PC-3 (cell line): ENCODE measurements at regions not wholly inside any gene's neighbourhood (a gene's known extent, or its start where the extent isn't known, plus 50 kb on each side); places are given as distances from the start of the nearest gene placed in this dataset.

Experiments
- ATAC-seq: fragments of 200-7000 bp; cut with Tn5 transposase; 2 replicates; pipeline ENCODE4 v1.9.1; 2020; ENCODE audit warnings: mild to moderate bottlenecking, moderate library complexity
- BruUV-seq: library from RNA; stranded (reverse); fragments of 400-500 nt; replicated peaks from 2 replicates; lab custom pipeline; 2021; lab: Mats Ljungman, UMichigan
- CTCF ChIA-PET: fragments of 300-600 bp; sonication (Branson Sonifier 250); formaldehyde crosslinking; loops from one replicate; lab custom pipeline; 2022; ENCODE audit warnings: antibody characterized with exemption; lab: Charles Lee
- POLR2A ChIA-PET: fragments of 300-600 bp; sonication (Branson Sonifier 250); formaldehyde crosslinking; loops from one replicate; lab custom pipeline; 2022; ENCODE audit warnings: antibody characterized with exemption; ENCODE audit not compliant: unreplicated experiment; lab: Charles Lee
- DNase-seq: peaks from one replicate; pipeline ENCODE4 v3.0.0-alpha.2; 2015
- H2AFZ ChIP-seq: fragments of 300-600 bp; sonication (generic); 2 replicates; pipeline ENCODE4 v1.6.0; 2016; ENCODE audit warnings: antibody characterized with exemption, low read length
- H3F3A ChIP-seq: fragments of 300-600 bp; sonication (generic); one replicate; pipeline ENCODE4 v1.6.0; 2017; ENCODE audit warnings: antibody characterized with exemption, low read length, control low read depth, mild to moderate bottlenecking; ENCODE audit not compliant: unreplicated experiment
- H3K27ac ChIP-seq: fragments of 300-600 bp; sonication (generic); 2 replicates; pipeline ENCODE4 v1.5.1; 2016; ENCODE audit warnings: mild to moderate bottlenecking, low read length
- H3K27me3 ChIP-seq: fragments of 300-600 bp; sonication (generic); 2 replicates; pipeline ENCODE4 v1.6.1; 2016; ENCODE audit warnings: low read length, mixed read lengths
- H3K36me3 ChIP-seq: fragments of 300-600 bp; sonication (generic); 2 replicates; pipeline ENCODE4 v1.6.1; 2016; ENCODE audit warnings: low read depth, mixed run types, low read length, mixed read lengths
- H3K4me1 ChIP-seq: fragments of 300-600 bp; sonication (generic); 2 replicates; pipeline ENCODE4 v1.5.1; 2016; ENCODE audit warnings: low read length; ENCODE audit not compliant: insufficient read depth
- H3K4me2 ChIP-seq: fragments of 300-600 bp; sonication (generic); 2 replicates; pipeline ENCODE4 v1.6.0; 2016; ENCODE audit warnings: low read length
- H3K4me3 ChIP-seq: fragments of 300-600 bp; sonication (generic); 2 replicates; pipeline ENCODE4 v1.5.1; 2016; ENCODE audit warnings: mild to moderate bottlenecking, low read length, mixed read lengths
- H3K79me2 ChIP-seq: fragments of 300-600 bp; sonication (generic); 2 replicates; pipeline ENCODE4 v1.6.1; 2017; ENCODE audit warnings: low read length, mixed read lengths
- H3K9ac ChIP-seq: fragments of 300-600 bp; sonication (generic); 2 replicates; pipeline ENCODE4 v1.6.0; 2016; ENCODE audit warnings: mild to moderate bottlenecking, low read length
- H3K9me2 ChIP-seq: fragments of 300-600 bp; sonication (generic); replicated peaks from 2 replicates; pipeline ENCODE4 v1.6.1; 2016; ENCODE audit warnings: mixed run types, low read length, mixed read lengths
- H3K9me3 ChIP-seq: fragments of 300-600 bp; sonication (generic); 2 replicates; pipeline ENCODE4 v1.6.1; 2016; ENCODE audit warnings: low read length, mixed read lengths
- H4K20me1 ChIP-seq: fragments of 300-600 bp; sonication (generic); 2 replicates; pipeline ENCODE4 v1.6.1; 2016; ENCODE audit warnings: low read length, mixed read lengths
- CTCF ChIP-seq: fragments of 300-600 bp; sonication (generic); conservative IDR thresholded peaks from 2 replicates; pipeline ENCODE4 v1.5.1; 2017; ENCODE audit warnings: antibody characterized with exemption, low read depth, mild to moderate bottlenecking, low read length
- EZH2 ChIP-seq: fragments of 300-600 bp; sonication (generic); IDR thresholded peaks from one replicate; pipeline ENCODE4 v1.6.1; 2017; ENCODE audit warnings: antibody characterized with exemption, mild to moderate bottlenecking, low read length; ENCODE audit not compliant: unreplicated experiment
- EZH2phosphoT487 ChIP-seq: fragments of 300-600 bp; sonication (generic); IDR thresholded peaks from 2 replicates; pipeline ENCODE4 v1.6.1; 2018; ENCODE audit warnings: mild to moderate bottlenecking, antibody characterized with exemption, low read length, borderline replicate concordance
- intact Hi-C: fragments of 100-400 bp; cut with micrococcal nuclease; formaldehyde crosslinking; loops from 2 replicates; pipeline ENCODE4 v1.9.0; 2023

GRCh38 chr5:105158526-105158925 is 1595.9 kb upstream of the NUDT12 start:
- CTCF ChIA-PET = no interaction called here
- Histone ChIP-seq H3K79me2 (no peaks in the 10 kb centered on the region), H4K20me1 (no peaks in the 10 kb centered on the region), H3K4me2 (no peak overlapping the region), H3K9ac (no peak overlapping the region), H3K9me3 (no peaks in the 10 kb centered on the region), H3K4me3 (no peak overlapping the region), H3K27ac (no peak overlapping the region), H3F3A (no peaks in the 10 kb centered on the region), H2AFZ (no peak overlapping the region), H3K27me3 (no peaks in the 10 kb centered on the region), H3K36me3 (no peaks in the 10 kb centered on the region), H3K4me1 (no peaks in the 10 kb centered on the region), H3K9me2 (no peaks in the 10 kb centered on the region)
- ATAC-seq (no peak), DNase-seq (no peak)
- BruUV-seq = no TSS peak
- intact Hi-C loops = no loop called here
- POLR2A ChIA-PET = interaction anchor here (0.6 kb wide), 1 partner anchor 248 kb away, joined by 4 read pairs; no protein-coding TSS in a partner anchor
- TF ChIP-seq EZH2 (no peak), CTCF (no peak), EZH2phosphoT487 (no peak)

GRCh38 chr5:105150323-105150722 is 1587.7 kb upstream of the NUDT12 start:
- BruUV-seq = no TSS peak
- H3K9me3 ChIP-seq = no peaks in the 10 kb centered on the region
- CTCF ChIA-PET = no interaction called here
- ATAC-seq (no peak), DNase-seq (no peak)
- no peaks in the 10 kb centered on the region for H4K20me1 ChIP-seq
- no peaks in the 10 kb centered on the region for H3F3A ChIP-seq
- no peak overlapping the region for H3K9ac ChIP-seq
- no peaks in the 10 kb centered on the region for H3K36me3 ChIP-seq
- H3K79me2 ChIP-seq = no peaks in the 10 kb centered on the region
- no peak overlapping the region for H3K27ac ChIP-seq
- H3K4me2 ChIP-seq = no peak overlapping the region
- no peak overlapping the region for H2AFZ ChIP-seq
- intact Hi-C loops = no loop called here
- peaks cover 9% of the 10 kb centered on the region; the same call in 1 of the 2 replicates for H3K4me1 ChIP-seq
- POLR2A ChIA-PET = no interaction called here
- no peak overlapping the region for H3K4me3 ChIP-seq
- TF ChIP-seq CTCF = no peak
- TF ChIP-seq EZH2 = no peak
- no peak for TF ChIP-seq EZH2phosphoT487
- no peaks in the 10 kb centered on the region for H3K27me3 ChIP-seq
- H3K9me2 ChIP-seq = no peaks in the 10 kb centered on the region

GRCh38 chr5:105146867-105147266 is 1584.3 kb upstream of the NUDT12 start:
- Histone ChIP-seq H3K9ac (no peak overlapping the region), H3K27me3 (no peaks in the 10 kb centered on the region), H3K4me1 (peaks cover 9% of the 10 kb centered on the region; the same call in 1 of the 2 replicates), H3K9me2 (no peaks in the 10 kb centered on the region), H3K36me3 (no peaks in the 10 kb centered on the region), H2AFZ (0 out of 2 replicates have a peak overlapping the region, but pooled peaks have one; percentile 13), H3K27ac (no peak overlapping the region), H3F3A (no peaks in the 10 kb centered on the region), H3K4me3 (no peak overlapping the region), H3K9me3 (no peaks in the 10 kb centered on the region), H3K79me2 (no peaks in the 10 kb centered on the region), H4K20me1 (no peaks in the 10 kb centered on the region), H3K4me2 (0 out of 2 replicates have a peak overlapping the region, but pooled peaks have one; percentile 4)
- peak; percentile 90 for ATAC-seq
- CTCF ChIA-PET = no interaction called here
- POLR2A ChIA-PET = interaction anchor here (0.7 kb wide), 1 partner anchor 1312 kb away, joined by 4 read pairs; no protein-coding TSS in a partner anchor
- DNase-seq = peak; percentile 66
- intact Hi-C loops = loop anchor here (10.0 kb wide), 1 partner anchor 802 kb away; no protein-coding TSS in a partner anchor
- BruUV-seq = no TSS peak
- TF ChIP-seq CTCF = no peak
- TF ChIP-seq EZH2phosphoT487 = no peak
- TF ChIP-seq EZH2 = no peak
